Inferior parietal cortex (tissue), 1 donor: ENCODE measurements at regions not wholly inside any gene's neighbourhood (a gene's known extent, or its start where the extent isn't known, plus 50 kb on each side); places are given as distances from the start of the nearest gene placed in this dataset.
A peak's percentile ranks its signal among the peaks of the same experiment; 100 is the strongest.
"Not testable (repeated sequence)": the region's sequence is repeated elsewhere in the genome, so short reads cannot be mapped to it uniquely, and the experiment has no call there.

Source experiments
- DNase-seq: peaks from one replicate; pipeline ENCODE4 v3.0.0-alpha.2; 2016; ENCODE audit errors: extremely low spot score

GRCh38 chr6:47180633-47181032 lies 129.1 kb downstream of the TNFRSF21 start:
- no peak for DNase-seq

GRCh38 chr6:47179286-47179685 lies 130.4 kb downstream of the TNFRSF21 start:
- no peak for DNase-seq

- DNase-seq, result no peak
Measured at GRCh38 chr6:47175656-47176055, 133.5 kb upstream of the ADGRF1 start.

- no peak for DNase-seq
Measured at GRCh38 chr6:47174502-47175023, 132.4 kb upstream of the ADGRF1 start.

- DNase-seq, result not testable (repeated sequence)
Measured at GRCh38 chr6:47174063-47174462, 131.9 kb upstream of the ADGRF1 start.

- not testable (repeated sequence) for DNase-seq
Measured at GRCh38 chr6:47173145-47173544, 131.0 kb upstream of the ADGRF1 start.

GRCh38 chr6:47170617-47170947 lies 128.4 kb upstream of the ADGRF1 start:
- DNase-seq, result no peak

- no peak for DNase-seq
Measured at GRCh38 chr6:47169785-47170616, 127.9 kb upstream of the ADGRF1 start.

- peak; percentile 14 for DNase-seq
Measured at GRCh38 chr6:47168180-47168579, 126.0 kb upstream of the ADGRF1 start.

- no peak for DNase-seq
Measured at GRCh38 chr6:47165918-47166317, 123.8 kb upstream of the ADGRF1 start.

- DNase-seq, result no peak
Measured at GRCh38 chr6:47164877-47165276, 122.7 kb upstream of the ADGRF1 start.

- DNase-seq, result no peak
Measured at GRCh38 chr6:47163536-47163935, 121.4 kb upstream of the ADGRF1 start.

- no peak for DNase-seq
Measured at GRCh38 chr6:47162793-47163192, 120.7 kb upstream of the ADGRF1 start.

GRCh38 chr6:47162231-47162630 lies 120.1 kb upstream of the ADGRF1 start:
- DNase-seq, result no peak

- DNase-seq, result no peak
Measured at GRCh38 chr6:47161176-47161687, 119.1 kb upstream of the ADGRF1 start.

GRCh38 chr6:47160702-47161101 lies 118.6 kb upstream of the ADGRF1 start:
- DNase-seq, result no peak

GRCh38 chr6:47159763-47160162 lies 117.6 kb upstream of the ADGRF1 start:
- no peak for DNase-seq

- DNase-seq, result no peak
Measured at GRCh38 chr6:47157653-47158219, 115.6 kb upstream of the ADGRF1 start.

GRCh38 chr6:47157063-47157462 lies 114.9 kb upstream of the ADGRF1 start:
- DNase-seq, result no peak

GRCh38 chr6:47156196-47156595 lies 114.1 kb upstream of the ADGRF1 start:
- DNase-seq, result no peak

- no peak for DNase-seq
Measured at GRCh38 chr6:47153404-47153755, 111.2 kb upstream of the ADGRF1 start.

GRCh38 chr6:47152666-47153403 lies 110.7 kb upstream of the ADGRF1 start:
- DNase-seq, result no peak
